ENCODE measurements at regions not wholly inside any gene's neighbourhood (a gene's known extent, or its start where the extent isn't known, plus 50 kb on each side); places are given as distances from the start of the nearest gene placed in this dataset.

GRCh38 chr3:86634361-86634760 is 356.6 kb downstream of the VGLL3 start:
- Histone ChIP-seq H3K27me3 (no peaks in the 10 kb centered on the region), H3K27ac (no peak overlapping the region), H3K36me3 (no peaks in the 10 kb centered on the region), H3K4me1 (no peaks in the 10 kb centered on the region), H3K9me3 (peaks cover 0 to 5% (median 0%) of the 10 kb centered on the region in 4 donors), H3K4me3 (no peak overlapping the region)
- DNase-seq (no peak), ATAC-seq (ENCODE audit: low FRiP score in 2 of 2) (no peak)
- WGBS, 2 donors: 61% methylated on average over 3 of the region's 3 CpGs
- TF ChIP-seq EP300 (IDR thresholded peaks at IDR 0.05) (no peak), POLR2A (IDR thresholded peaks at IDR 0.05) (no peak), CTCF (IDR thresholded peaks at IDR 0.05) (no peak), POLR2AphosphoS5 (IDR thresholded peaks at IDR 0.05) (no peak)

DNA sequence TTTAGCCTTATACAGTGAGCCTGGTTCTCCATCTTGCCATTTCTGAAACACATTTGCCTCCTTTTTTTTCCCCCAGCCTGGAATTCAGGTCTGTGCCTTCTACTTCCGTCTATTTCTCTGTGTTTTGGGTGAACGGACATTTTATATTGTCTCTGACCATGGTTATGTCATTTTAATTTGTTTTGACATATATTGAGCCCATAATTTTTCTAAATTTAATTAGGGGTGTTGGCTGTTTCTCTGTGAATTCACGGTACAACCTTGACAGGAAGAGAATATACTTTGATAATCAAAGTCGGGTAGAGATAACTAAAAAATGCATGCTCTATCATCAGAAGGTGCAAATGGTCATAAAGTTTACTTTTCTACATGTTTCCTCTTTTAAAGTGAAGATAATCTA is 361.4 kb downstream of the VGLL3 start:
- DNase-seq (no peak), ATAC-seq (ENCODE audit: low FRiP score in 2 of 2) (no peak)
- no peaks in the 10 kb centered on the region for H3K9me3 ChIP-seq
- H3K36me3 ChIP-seq: no peaks in the 10 kb centered on the region
- no peak overlapping the region for H3K4me3 ChIP-seq
- H3K27me3 ChIP-seq: no peaks in the 10 kb centered on the region
- WGBS, 2 donors: 75 to 77% methylated on average over 4 of the region's 4 CpGs
- no peaks in the 10 kb centered on the region for H3K4me1 ChIP-seq
- H3K27ac ChIP-seq: no peak overlapping the region
- TF ChIP-seq POLR2A (IDR thresholded peaks at IDR 0.05): no peak
- no peak for TF ChIP-seq EP300 (IDR thresholded peaks at IDR 0.05)
- TF ChIP-seq POLR2AphosphoS5 (IDR thresholded peaks at IDR 0.05): no peak
- no peak for TF ChIP-seq CTCF (IDR thresholded peaks at IDR 0.05)

- Histone ChIP-seq H3K27ac (no peak overlapping the region), H3K4me3 (no peak overlapping the region), H3K4me1 (no peaks in the 10 kb centered on the region), H3K9me3 (no peaks in the 10 kb centered on the region), H3K27me3 (no peaks in the 10 kb centered on the region), H3K36me3 (no peaks in the 10 kb centered on the region)
- ATAC-seq (ENCODE audit: low FRiP score in 2 of 2) (no peak), DNase-seq (no peak)
- TF ChIP-seq EP300 (IDR thresholded peaks at IDR 0.05) (no peak), POLR2AphosphoS5 (IDR thresholded peaks at IDR 0.05) (no peak), POLR2A (IDR thresholded peaks at IDR 0.05) (no peak), CTCF (IDR thresholded peaks at IDR 0.05) (no peak)
- WGBS, 2 donors: 87 to 96% methylated on average over 2 of the region's 2 CpGs
These were observed 366.8 kb downstream of the VGLL3 start for GRCh38 chr3:86624192-86624591.

GRCh38 chr3:86618706-86619105 is 372.2 kb downstream of the VGLL3 start:
- TF ChIP-seq EP300 (IDR thresholded peaks at IDR 0.05): no peak
- no peak for TF ChIP-seq CTCF (IDR thresholded peaks at IDR 0.05)
- no peak for TF ChIP-seq POLR2A (IDR thresholded peaks at IDR 0.05)
- TF ChIP-seq POLR2AphosphoS5 (IDR thresholded peaks at IDR 0.05): no peak
- no peak for ATAC-seq (ENCODE audit: low FRiP score in 2 of 2)
- Histone ChIP-seq H3K36me3 (no peaks in the 10 kb centered on the region), H3K4me3 (no peak overlapping the region), H3K9me3 (peaks cover 0 to 14% (median 0%) of the 10 kb centered on the region in 4 donors), H3K27me3 (no peaks in the 10 kb centered on the region), H3K4me1 (no peaks in the 10 kb centered on the region), H3K27ac (no peak overlapping the region)
- WGBS, 2 donors: 70 to 73% methylated on average over 4 to 5 of the region's 5 CpGs
- DNase-seq: no peak

- ATAC-seq (ENCODE audit: low FRiP score in 2 of 2) (no peak), DNase-seq (no peak)
- Histone ChIP-seq H3K4me3 (no peak overlapping the region), H3K4me1 (no peaks in the 10 kb centered on the region), H3K36me3 (no peaks in the 10 kb centered on the region), H3K27me3 (no peaks in the 10 kb centered on the region), H3K27ac (no peak overlapping the region), H3K9me3 (peaks cover 0 to 11% (median 0%) of the 10 kb centered on the region in 4 donors)
- TF ChIP-seq EP300 (IDR thresholded peaks at IDR 0.05): no peak
- TF ChIP-seq POLR2AphosphoS5 (IDR thresholded peaks at IDR 0.05): no peak
- no peak for TF ChIP-seq CTCF (IDR thresholded peaks at IDR 0.05)
- TF ChIP-seq POLR2A (IDR thresholded peaks at IDR 0.05): no peak
- WGBS, 2 donors: 57 to 58% methylated on average over 2 of the region's 2 CpGs
These were observed 385.8 kb downstream of the VGLL3 start for GRCh38 chr3:86605166-86605565.
